ENCODE measurements at regions not wholly inside any gene's neighbourhood (a gene's known extent, or its start where the extent isn't known, plus 50 kb on each side); places are given as distances from the start of the nearest gene placed in this dataset.

DNA sequence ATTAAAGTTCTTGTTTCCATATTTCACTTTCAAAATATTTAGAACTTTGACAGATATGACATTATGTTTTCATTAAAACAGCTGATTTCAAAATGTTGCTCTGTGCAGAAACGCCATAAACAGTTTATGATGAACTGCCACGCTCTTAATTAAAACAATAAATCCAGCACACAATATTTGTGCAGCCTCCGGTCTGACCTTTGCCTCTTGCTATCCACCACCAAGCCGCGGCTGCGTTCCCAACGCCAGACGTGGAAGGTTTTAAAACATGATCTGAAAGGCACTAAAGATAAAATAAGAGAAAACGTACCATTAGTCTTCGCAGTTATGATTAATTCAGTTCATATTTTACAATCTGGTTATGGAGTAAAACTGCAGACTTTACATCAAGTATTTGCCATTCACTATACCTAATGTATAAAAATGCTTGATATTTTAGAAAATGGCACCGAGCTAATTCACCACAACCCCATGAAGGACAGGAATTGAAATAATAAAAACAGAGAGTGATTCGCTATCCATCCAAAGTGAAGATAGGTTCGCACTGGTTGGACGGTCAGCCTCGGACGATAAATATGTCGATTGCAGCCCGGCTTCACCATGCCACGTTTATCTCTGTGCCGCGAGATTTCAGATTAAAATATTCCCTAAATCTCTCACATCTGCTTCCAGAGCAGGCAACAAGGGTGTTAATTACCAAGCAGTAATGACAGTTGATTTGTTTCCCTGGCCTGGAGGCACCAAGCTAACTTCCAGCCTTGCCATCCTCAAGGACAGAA is 103.3 kb upstream of the ZNF507 start:
- TF ChIP-seq YY1 (IDR thresholded peaks at IDR 0.05), result no peak
- no peak for TF ChIP-seq HNF4G (IDR thresholded peaks at IDR 0.05)
- TF ChIP-seq, protein P1, sequence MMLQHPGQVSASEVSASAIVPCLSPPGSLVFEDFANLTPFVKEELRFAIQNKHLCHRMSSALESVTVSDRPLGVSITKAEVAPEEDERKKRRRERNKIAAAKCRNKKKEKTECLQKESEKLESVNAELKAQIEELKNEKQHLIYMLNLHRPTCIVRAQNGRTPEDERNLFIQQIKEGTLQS (IDR thresholded peaks at IDR 0.05), result no peak
- TF ChIP-seq GABPA (IDR thresholded peaks at IDR 0.05 in 1 of 2, conservative IDR thresholded peaks at IDR 0.05 in 1 of 2), result no peak
- no peak overlapping the region for H3K27ac ChIP-seq (ENCODE audit: low read depth in 1 of 2, low read length in 2 of 2)
- peaks cover 0 to 4% (median 0%) of the 10 kb centered on the region in 4 donors for H3K27me3 ChIP-seq (ENCODE audit: control insufficient read depth in 4 of 4, insufficient read depth in 4 of 4, low read length in 3 of 4)
- WGBS, result 81% methylated on average over 21 of the region's 21 CpGs
- no peak for DNase-seq (ENCODE audit: low spot score)
- no peak overlapping the region for H3K4me3 ChIP-seq (ENCODE audit: low read depth in 1 of 3, low read length in 3 of 3)
- H3K9ac ChIP-seq (ENCODE audit: low read depth in 1 of 2, low read length in 2 of 2), result no peak overlapping the region
- H3K36me3 ChIP-seq (ENCODE audit: control insufficient read depth in 4 of 4, insufficient read depth in 3 of 4, low read depth in 1 of 4, low read length in 3 of 4), result no peaks in the 10 kb centered on the region
- no peaks in the 10 kb centered on the region for H3K9me3 ChIP-seq (ENCODE audit: control insufficient read depth in 4 of 4, low read length in 3 of 4)
- no peaks in the 10 kb centered on the region for H3K4me1 ChIP-seq (ENCODE audit: control insufficient read depth in 4 of 4, insufficient read depth in 4 of 4, low read length in 3 of 4)

DNA sequence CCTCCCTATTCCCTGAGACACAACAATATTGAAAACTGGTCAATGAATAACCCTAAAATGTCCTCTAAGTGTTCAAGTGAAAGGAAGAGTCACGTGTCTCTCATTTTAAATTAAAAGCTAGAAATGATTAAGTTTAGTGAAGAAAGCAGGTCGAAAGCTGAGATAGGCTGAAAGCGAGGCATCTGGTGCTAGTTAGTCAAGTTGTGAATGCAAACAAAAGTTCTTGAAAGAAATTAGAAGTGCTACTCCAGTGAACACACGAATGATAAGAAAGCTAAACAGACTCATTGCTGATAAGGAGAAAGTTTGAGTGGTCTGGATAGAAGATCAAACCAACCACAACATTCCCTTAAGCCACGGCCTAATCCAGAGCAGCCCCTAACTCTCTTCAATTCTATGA is 99.4 kb upstream of the ZNF507 start:
- Histone ChIP-seq H3K9ac (ENCODE audit: low read depth in 1 of 2, low read length in 2 of 2) (no peak overlapping the region), H3K4me1 (ENCODE audit: control insufficient read depth in 4 of 4, insufficient read depth in 4 of 4, low read length in 3 of 4) (no peaks in the 10 kb centered on the region), H3K36me3 (ENCODE audit: control insufficient read depth in 4 of 4, insufficient read depth in 3 of 4, low read depth in 1 of 4, low read length in 3 of 4) (no peaks in the 10 kb centered on the region), H3K27ac (ENCODE audit: low read depth in 1 of 2, low read length in 2 of 2) (no peak overlapping the region), H3K9me3 (ENCODE audit: control insufficient read depth in 4 of 4, low read length in 3 of 4) (no peaks in the 10 kb centered on the region), H3K4me3 (ENCODE audit: low read depth in 1 of 3, low read length in 3 of 3) (no peak overlapping the region), H3K27me3 (ENCODE audit: control insufficient read depth in 4 of 4, insufficient read depth in 4 of 4, low read length in 3 of 4) (no peaks in the 10 kb centered on the region)
- no peak for DNase-seq (ENCODE audit: low spot score)
- WGBS, result 20% methylated on average over 5 of the region's 5 CpGs
- no peak for TF ChIP-seq NR2F2 (IDR thresholded peaks at IDR 0.05)
- TF ChIP-seq, protein P2, sequence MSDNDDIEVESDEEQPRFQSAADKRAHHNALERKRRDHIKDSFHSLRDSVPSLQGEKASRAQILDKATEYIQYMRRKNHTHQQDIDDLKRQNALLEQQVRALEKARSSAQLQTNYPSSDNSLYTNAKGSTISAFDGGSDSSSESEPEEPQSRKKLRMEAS (IDR thresholded peaks at IDR 0.05), result no peak
- TF ChIP-seq, protein P3, sequence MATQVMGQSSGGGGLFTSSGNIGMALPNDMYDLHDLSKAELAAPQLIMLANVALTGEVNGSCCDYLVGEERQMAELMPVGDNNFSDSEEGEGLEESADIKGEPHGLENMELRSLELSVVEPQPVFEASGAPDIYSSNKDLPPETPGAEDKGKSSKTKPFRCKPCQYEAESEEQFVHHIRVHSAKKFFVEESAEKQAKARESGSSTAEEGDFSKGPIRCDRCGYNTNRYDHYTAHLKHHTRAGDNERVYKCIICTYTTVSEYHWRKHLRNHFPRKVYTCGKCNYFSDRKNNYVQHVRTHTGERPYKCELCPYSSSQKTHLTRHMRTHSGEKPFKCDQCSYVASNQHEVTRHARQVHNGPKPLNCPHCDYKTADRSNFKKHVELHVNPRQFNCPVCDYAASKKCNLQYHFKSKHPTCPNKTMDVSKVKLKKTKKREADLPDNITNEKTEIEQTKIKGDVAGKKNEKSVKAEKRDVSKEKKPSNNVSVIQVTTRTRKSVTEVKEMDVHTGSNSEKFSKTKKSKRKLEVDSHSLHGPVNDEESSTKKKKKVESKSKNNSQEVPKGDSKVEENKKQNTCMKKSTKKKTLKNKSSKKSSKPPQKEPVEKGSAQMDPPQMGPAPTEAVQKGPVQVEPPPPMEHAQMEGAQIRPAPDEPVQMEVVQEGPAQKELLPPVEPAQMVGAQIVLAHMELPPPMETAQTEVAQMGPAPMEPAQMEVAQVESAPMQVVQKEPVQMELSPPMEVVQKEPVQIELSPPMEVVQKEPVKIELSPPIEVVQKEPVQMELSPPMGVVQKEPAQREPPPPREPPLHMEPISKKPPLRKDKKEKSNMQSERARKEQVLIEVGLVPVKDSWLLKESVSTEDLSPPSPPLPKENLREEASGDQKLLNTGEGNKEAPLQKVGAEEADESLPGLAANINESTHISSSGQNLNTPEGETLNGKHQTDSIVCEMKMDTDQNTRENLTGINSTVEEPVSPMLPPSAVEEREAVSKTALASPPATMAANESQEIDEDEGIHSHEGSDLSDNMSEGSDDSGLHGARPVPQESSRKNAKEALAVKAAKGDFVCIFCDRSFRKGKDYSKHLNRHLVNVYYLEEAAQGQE (IDR thresholded peaks at IDR 0.05), result no peak
- TF ChIP-seq JUND (IDR thresholded peaks at IDR 0.05), result no peak
- TF ChIP-seq FOXA2 (IDR thresholded peaks at IDR 0.05), result no peak
- TF ChIP-seq EGR1 (IDR thresholded peaks at IDR 0.05; ENCODE audit: low read depth in 2 of 2), result no peak
- TF ChIP-seq YY1 (IDR thresholded peaks at IDR 0.05), result no peak
- no peak for TF ChIP-seq RAD21 (IDR thresholded peaks at IDR 0.05)
- no peak for TF ChIP-seq HNF4G (IDR thresholded peaks at IDR 0.05)
- no peak for TF ChIP-seq GABPA (IDR thresholded peaks at IDR 0.05 in 1 of 2, conservative IDR thresholded peaks at IDR 0.05 in 1 of 2)
- TF ChIP-seq, protein P1 (IDR thresholded peaks at IDR 0.05), result no peak
- TF ChIP-seq, protein P4, sequence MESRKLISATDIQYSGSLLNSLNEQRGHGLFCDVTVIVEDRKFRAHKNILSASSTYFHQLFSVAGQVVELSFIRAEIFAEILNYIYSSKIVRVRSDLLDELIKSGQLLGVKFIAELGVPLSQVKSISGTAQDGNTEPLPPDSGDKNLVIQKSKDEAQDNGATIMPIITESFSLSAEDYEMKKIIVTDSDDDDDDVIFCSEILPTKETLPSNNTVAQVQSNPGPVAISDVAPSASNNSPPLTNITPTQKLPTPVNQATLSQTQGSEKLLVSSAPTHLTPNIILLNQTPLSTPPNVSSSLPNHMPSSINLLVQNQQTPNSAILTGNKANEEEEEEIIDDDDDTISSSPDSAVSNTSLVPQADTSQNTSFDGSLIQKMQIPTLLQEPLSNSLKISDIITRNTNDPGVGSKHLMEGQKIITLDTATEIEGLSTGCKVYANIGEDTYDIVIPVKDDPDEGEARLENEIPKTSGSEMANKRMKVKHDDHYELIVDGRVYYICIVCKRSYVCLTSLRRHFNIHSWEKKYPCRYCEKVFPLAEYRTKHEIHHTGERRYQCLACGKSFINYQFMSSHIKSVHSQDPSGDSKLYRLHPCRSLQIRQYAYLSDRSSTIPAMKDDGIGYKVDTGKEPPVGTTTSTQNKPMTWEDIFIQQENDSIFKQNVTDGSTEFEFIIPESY (IDR thresholded peaks at IDR 0.05), result no peak
- TF ChIP-seq, protein P5, sequence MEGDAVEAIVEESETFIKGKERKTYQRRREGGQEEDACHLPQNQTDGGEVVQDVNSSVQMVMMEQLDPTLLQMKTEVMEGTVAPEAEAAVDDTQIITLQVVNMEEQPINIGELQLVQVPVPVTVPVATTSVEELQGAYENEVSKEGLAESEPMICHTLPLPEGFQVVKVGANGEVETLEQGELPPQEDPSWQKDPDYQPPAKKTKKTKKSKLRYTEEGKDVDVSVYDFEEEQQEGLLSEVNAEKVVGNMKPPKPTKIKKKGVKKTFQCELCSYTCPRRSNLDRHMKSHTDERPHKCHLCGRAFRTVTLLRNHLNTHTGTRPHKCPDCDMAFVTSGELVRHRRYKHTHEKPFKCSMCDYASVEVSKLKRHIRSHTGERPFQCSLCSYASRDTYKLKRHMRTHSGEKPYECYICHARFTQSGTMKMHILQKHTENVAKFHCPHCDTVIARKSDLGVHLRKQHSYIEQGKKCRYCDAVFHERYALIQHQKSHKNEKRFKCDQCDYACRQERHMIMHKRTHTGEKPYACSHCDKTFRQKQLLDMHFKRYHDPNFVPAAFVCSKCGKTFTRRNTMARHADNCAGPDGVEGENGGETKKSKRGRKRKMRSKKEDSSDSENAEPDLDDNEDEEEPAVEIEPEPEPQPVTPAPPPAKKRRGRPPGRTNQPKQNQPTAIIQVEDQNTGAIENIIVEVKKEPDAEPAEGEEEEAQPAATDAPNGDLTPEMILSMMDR (IDR thresholded peaks at IDR 0.05; ENCODE audit: low read depth, low read length, missing input control), result no peak
- no peak for TF ChIP-seq SP1 (IDR thresholded peaks at IDR 0.05)
- no peak for TF ChIP-seq RXRA (IDR thresholded peaks at IDR 0.05)
- TF ChIP-seq FOXA1 (IDR thresholded peaks at IDR 0.05), result no peak
- TF ChIP-seq HNF4A (conservative IDR thresholded peaks at IDR 0.05), result no peak
